MV-4-11 (cell line): ENCODE measurements at regions not wholly inside any gene's neighbourhood (a gene's known extent, or its start where the extent isn't known, plus 50 kb on each side); places are given as distances from the start of the nearest gene placed in this dataset.
A peak's percentile ranks its signal among the peaks of the same experiment; 100 is the strongest.
"Not testable (repeated sequence)": the region's sequence is repeated elsewhere in the genome, so short reads cannot be mapped to it uniquely, and the experiment has no call there.

Source experiments
- DNase-seq: peaks from one replicate; lab custom pipeline; 2025; lab: John Stamatoyannopoulos, UW

DNA sequence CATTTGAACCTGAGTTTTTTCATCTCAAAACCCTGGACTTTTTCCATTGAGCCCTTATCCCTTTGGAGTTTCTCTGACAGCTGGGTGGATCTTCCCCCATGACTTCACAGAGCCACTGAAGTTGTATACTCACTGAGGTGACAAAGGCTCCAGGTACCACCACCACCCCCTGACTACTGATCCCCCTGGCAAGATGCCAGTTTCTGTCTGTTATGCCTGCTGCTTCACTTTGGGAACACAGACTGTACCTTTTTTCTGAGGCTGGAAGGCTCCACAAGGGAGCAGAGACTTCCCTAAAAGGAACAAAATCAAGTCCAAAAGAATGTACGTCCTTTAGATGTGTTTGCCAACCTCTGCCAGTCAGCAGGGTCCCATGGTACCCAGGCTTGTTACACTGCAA is 160.3 kb upstream of the JADE1 start:
- DNase-seq = no peak

- no peak for DNase-seq
Observed at GRCh38 chr4:128648021-128648420, 161.5 kb upstream of the JADE1 start.

DNA sequence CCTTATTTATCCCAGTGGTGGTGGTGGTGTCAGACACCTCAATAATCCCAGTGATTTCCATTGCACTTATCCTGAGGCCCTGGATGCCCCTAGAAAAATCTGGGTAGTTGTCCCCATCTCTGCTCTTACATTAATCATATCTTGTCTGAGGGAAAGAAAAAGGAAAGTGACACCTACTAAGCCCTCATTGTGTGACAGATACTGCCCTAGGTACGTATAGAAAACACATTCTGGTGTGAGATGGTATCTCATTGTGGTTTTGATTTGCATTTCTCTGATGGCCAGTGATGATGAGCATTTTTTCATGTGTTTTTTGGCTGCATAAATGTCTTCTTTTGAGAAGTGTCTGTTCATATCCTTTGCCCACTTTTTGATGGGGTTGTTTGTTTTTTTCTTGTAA is 162.6 kb upstream of the JADE1 start:
- not testable (repeated sequence) for DNase-seq

DNA sequence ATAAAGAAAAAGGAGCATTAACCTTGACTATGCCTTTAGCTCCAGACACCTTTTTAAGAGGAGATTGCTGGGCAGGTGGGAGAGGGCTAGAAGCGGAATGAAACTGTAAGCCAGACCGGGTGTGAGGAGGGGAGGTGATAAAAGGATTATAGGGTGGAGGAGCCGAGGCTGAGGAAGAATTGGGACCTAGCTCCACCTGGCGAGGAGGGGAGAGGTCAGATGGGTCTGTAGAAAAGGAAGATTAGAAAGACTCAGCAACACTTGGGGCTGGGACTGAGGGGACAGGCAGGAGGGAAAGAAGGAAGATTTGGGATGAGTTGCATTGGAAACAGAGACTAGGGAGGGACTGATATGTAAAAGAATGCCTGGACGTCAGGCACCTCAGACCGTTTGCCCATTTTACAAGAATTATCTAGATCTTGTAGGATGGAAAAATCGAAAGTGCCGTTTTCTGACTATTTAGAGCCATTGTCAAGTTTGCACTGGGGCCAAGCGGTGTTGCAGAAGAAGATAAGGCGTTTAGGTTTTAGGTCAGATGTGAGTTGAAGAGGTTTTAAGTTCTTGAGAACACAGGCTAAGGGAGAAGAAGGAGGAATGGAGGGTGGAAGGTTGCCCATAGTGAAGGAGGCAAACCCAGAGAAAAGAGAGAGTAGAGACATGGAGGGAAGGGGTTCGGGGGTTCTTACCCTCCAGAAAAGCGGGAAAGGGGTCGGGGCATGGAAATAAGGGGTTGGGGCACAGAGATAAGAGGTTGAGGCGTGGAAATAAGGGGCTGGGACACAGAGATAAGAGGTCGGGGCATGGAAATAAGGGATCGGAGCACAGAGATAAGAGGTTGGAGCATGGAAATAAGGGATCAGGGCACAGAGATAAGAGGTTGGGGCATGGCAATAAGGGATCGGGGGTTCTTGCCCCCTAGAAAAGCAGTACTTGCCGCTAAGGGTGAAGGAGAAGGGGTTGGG is 164.5 kb upstream of the JADE1 start:
- not testable (repeated sequence) for DNase-seq

GRCh38 chr4:128644107-128644506 is 165.4 kb upstream of the JADE1 start:
- not testable (repeated sequence) for DNase-seq

- not testable (repeated sequence) for DNase-seq
Observed at GRCh38 chr4:128641566-128641965, 167.9 kb upstream of the JADE1 start.

DNA sequence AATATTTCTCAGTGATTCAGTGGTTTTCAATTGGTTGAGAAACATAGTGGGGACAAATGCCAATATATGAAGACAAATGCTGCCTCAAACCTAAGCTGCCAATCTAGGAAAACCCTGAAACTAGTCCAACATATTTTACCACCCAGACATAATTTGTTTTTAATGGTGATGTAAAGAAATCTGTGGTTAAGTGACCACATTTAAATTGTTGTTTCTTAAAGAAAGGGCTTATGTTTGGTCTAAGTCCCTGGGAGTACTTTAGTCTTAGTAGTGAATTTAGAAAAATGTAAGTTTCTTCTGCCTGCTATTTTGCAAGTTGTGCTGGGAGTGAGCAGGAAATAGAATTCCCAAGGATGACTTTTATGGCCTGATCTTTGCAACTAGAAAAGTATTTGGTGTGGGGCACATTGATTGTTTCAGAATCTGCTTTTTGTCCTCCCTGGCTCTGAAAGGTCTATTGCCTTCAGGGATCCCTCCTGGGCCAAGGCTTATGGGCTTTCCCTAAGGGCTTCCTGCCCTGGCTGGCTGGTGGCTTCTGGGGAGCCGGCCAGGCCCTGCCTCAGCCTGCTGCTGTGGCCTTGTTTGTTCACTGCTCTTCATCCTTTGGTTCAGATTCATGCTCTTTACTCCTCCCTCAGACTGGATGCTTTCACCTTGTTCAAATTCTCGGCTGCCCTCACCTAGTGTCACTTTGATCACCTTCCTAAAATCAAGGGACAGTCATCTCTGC is 169.8 kb upstream of the JADE1 start:
- DNase-seq = no peak

GRCh38 chr4:128636906-128637305 is 172.6 kb upstream of the JADE1 start:
- no peak for DNase-seq

GRCh38 chr4:128635955-128636560 is 173.4 kb upstream of the JADE1 start:
- no peak for DNase-seq

GRCh38 chr4:128635141-128635954 is 174.2 kb upstream of the JADE1 start:
- no peak for DNase-seq

DNA sequence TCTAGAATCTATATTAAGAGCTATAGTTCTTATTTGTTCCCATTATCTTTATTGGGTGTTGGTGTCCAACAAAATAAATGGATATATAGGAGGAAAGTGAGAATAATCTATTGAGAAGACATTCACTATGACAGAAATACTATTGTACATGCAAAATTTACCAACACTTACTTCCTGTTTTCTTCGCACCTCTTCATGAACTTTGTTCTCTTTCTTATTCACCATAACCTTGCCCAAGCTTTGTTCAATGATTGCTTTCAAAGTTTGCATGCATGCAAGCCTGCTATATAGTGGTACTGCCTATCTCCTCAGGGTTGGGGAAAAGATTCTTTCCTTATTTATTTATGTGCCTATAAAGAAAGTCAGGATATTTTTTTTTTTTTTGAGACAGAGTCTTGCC is 176.4 kb upstream of the JADE1 start:
- peak; percentile 27 for DNase-seq

GRCh38 chr4:128630871-128631270 is 178.6 kb upstream of the JADE1 start:
- no peak for DNase-seq

GRCh38 chr4:128623508-128624215 is 185.8 kb upstream of the JADE1 start:
- no peak for DNase-seq

DNA sequence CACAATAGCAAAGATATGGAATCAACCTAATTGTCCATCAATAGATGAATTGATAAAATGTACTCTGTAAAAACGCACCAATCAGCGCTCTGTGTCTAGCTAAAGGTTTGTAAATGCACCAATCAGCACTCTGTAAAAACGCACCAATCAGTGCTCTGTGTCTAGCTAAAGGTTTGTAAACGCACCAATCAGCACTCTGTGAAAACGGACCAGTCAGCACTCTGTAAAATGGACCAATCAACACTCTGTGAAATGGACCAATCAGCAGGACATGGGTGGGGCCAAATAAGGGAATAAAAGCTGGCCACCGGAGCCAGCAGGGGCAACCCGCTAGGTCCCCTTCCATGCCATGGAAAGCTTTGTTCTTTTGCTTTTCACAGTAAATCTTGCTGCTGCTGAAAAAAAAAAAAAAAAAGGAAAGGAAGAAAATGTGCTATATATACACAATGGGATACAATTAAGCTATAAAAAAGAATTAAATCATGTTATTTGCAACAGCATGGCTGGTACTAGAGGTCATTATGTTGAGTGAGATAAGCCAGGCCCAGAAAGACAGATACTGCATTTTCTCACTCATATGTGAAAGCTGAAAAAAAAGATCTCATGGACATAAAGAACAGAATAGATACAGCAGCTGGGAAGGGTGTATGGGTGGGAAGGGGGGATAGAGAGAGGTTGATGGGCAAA is 189.1 kb upstream of the JADE1 start:
- not testable (repeated sequence) for DNase-seq

DNA sequence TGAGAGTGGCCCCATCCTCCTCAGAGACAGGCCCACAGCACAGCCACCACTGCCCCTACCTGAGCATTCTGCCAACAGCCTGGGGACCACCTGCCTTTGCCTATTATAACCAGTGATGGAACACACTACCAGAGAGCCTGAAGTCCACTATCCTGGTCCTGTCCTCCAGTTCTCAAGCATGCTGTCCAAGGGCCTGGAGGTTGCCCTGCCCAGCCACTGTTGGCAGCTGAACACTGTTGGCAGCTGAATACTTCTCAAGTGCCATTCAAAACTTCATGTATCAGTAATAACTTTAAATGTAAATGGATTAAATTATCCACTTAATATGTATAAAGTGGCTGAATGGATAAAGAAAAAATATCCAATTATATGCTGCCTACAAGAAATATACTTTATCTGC is 194.3 kb upstream of the JADE1 start:
- DNase-seq = no peak

GRCh38 chr4:128608006-128608405 is 201.5 kb upstream of the JADE1 start:
- DNase-seq = no peak

DNA sequence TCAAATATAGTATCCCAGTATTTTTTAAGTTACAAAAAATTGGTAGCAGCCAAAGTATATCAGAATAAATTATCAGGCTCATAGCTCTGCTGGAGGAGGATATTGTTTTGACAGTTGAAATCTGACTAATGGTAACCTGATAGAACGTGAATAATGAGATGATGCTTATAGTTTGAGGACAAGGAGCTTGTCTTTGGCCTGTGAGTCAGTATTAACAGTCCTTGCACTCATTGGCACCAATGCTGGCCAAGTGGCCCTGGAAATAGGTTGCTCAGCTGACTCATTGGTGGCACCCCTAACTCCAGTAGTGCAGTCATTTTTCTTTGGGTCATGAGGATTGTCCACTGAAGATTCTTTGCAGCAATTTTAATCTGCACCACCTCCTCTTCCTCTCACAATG is 203.3 kb upstream of the JADE1 start:
- no peak for DNase-seq

DNA sequence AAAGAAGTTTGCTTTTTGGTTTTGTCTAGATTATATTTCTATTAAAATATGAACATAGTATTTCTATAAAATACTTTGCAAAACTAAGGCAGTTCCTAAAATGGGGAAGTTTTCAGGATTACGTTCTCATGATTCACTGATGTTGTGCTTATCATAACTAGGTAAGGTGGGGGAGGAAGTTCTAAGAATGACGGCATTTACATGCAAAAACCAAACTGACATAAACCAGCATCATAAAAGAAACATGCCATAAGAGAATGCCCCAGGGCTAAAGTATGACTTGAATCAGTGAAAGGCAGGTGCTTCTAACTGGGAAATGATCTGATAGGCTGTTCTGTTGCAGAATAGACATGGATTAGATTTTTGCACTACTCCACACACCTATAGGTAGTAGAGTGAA is 204.7 kb upstream of the JADE1 start:
- DNase-seq = no peak

DNA sequence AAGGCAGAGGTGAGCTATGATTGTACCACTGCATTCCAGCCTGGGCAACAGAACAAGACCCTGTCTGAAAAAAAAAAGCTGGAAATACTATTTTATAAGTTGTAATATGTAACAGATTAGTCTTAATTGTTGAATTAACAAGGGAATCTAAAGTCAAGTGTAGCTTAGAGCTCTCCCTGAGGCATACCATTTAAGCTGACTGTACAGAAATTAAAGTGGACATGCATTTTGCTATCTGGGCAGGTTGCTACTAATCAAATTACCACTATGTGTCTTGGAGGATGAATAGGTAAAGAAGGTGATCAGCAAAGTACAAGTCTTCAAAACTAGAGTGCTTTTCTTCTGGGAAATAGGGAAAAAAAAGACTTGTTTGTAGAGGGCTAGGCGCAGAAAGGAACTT is 205.3 kb upstream of the JADE1 start:
- no peak for DNase-seq

GRCh38 chr4:128603081-128603480 is 206.4 kb upstream of the JADE1 start:
- no peak for DNase-seq
